ENCODE measurements at regions not wholly inside any gene's neighbourhood (a gene's known extent, or its start where the extent isn't known, plus 50 kb on each side); places are given as distances from the start of the nearest gene placed in this dataset.

DNA sequence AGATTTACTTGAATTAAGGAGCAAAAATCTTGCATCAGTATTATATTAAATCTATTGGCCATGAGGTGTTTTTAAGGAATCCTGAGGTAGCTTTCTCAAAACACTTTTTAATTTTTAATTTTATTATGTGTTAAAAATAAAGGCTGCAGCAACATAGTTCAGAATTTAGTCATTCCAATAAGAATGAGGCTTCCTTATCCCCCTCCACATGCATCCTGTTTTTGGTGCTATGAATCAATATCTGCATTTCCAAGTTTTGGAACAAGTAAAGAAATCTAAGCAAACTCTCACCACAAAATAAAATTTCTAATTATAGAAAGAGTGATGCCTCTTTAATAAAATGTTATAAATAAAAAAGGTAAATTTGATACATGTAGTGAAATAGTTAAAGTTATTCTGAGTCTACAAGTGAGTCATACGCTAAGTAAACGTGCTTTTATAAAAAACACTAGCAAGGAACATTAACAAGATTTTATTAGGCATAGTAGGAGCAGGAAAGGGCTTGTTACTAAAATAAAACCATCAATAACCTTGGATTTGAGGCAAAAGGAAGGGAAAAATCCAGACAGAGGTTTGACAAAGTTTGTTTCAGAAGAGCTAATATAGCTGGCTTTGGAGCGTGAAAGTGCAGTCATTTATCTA is 1218.0 kb downstream of the NSUN3 start:
- TF ChIP-seq, protein P1, sequence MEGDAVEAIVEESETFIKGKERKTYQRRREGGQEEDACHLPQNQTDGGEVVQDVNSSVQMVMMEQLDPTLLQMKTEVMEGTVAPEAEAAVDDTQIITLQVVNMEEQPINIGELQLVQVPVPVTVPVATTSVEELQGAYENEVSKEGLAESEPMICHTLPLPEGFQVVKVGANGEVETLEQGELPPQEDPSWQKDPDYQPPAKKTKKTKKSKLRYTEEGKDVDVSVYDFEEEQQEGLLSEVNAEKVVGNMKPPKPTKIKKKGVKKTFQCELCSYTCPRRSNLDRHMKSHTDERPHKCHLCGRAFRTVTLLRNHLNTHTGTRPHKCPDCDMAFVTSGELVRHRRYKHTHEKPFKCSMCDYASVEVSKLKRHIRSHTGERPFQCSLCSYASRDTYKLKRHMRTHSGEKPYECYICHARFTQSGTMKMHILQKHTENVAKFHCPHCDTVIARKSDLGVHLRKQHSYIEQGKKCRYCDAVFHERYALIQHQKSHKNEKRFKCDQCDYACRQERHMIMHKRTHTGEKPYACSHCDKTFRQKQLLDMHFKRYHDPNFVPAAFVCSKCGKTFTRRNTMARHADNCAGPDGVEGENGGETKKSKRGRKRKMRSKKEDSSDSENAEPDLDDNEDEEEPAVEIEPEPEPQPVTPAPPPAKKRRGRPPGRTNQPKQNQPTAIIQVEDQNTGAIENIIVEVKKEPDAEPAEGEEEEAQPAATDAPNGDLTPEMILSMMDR (IDR thresholded peaks at IDR 0.05; ENCODE audit: low read length) = no peak
- TF ChIP-seq EZH2 (IDR thresholded peaks at IDR 0.05; ENCODE audit: borderline replicate concordance, low read length) = no peak
